Astrocyte (in vitro differentiated cells and primary cell): ENCODE measurements at regions not wholly inside any gene's neighbourhood (a gene's known extent, or its start where the extent isn't known, plus 50 kb on each side); places are given as distances from the start of the nearest gene placed in this dataset.

Experiments
- DNase-seq: peaks from one replicate; pipeline ENCODE4 v3.0.0-alpha.2; 2010; ENCODE audit warnings: low read depth
- FAIRE-seq: peaks from 2 replicates; lab custom pipeline; 2011; peaks lifted over from hg19 to GRCh38; lab: Jason Lieb, UNC
- H2AFZ ChIP-seq: 2 replicates; pipeline ENCODE4 v1.6.0; 2012; ENCODE audit warnings: low read depth, low read length, inconsistent platforms
- H3K27ac ChIP-seq: 2 replicates; pipeline ENCODE4 v1.5.1; 2011; ENCODE audit warnings: low read depth, low read length, inconsistent platforms
- H3K27me3 ChIP-seq: 2 replicates; pipeline ENCODE4 v1.6.0; 2011; ENCODE audit warnings: low read length, inconsistent platforms; ENCODE audit not compliant: insufficient read depth
- H3K36me3 ChIP-seq: 2 replicates; pipeline ENCODE4 v1.5.1; 2011; ENCODE audit warnings: low read length, inconsistent platforms; ENCODE audit not compliant: insufficient read depth
- H3K4me1 ChIP-seq: 2 replicates; pipeline ENCODE4 v1.5.1; 2011; ENCODE audit warnings: low read length, inconsistent platforms; ENCODE audit not compliant: insufficient read depth
- H3K4me2 ChIP-seq: 2 replicates; pipeline ENCODE4 v1.6.0; 2012; ENCODE audit warnings: low read length, inconsistent platforms
- H3K4me3 ChIP-seq: 2 replicates; pipeline ENCODE4 v1.5.1; 2011; ENCODE audit warnings: low read depth, mild to moderate bottlenecking, low read length, inconsistent platforms; ENCODE audit not compliant: insufficient read depth
- H3K79me2 ChIP-seq: 2 replicates; pipeline ENCODE4 v1.6.0; 2012; ENCODE audit warnings: mild to moderate bottlenecking, low read length, inconsistent platforms; ENCODE audit not compliant: insufficient read depth
- H3K9ac ChIP-seq: 2 replicates; pipeline ENCODE4 v1.6.0; 2012; ENCODE audit warnings: mild to moderate bottlenecking, low read length, inconsistent platforms
- H3K9me3 ChIP-seq: 2 replicates; pipeline ENCODE4 v1.5.1; 2012; ENCODE audit warnings: low read depth, mild to moderate bottlenecking, low read length, inconsistent platforms; ENCODE audit not compliant: insufficient read depth
- H4K20me1 ChIP-seq: 2 replicates; pipeline ENCODE4 v1.6.0; 2012; ENCODE audit warnings: low read length, inconsistent platforms; ENCODE audit not compliant: insufficient read depth
- H3K27ac Mint-ChIP-seq: one replicate; pipeline ENCODE4 v1.8.0; 2021; ENCODE audit warnings: mild to moderate bottlenecking, mixed read lengths; ENCODE audit not compliant: unreplicated experiment
- H3K27me3 Mint-ChIP-seq: one replicate; pipeline ENCODE4 v1.8.0; 2021; ENCODE audit warnings: low read depth, mixed read lengths; ENCODE audit not compliant: unreplicated experiment
- H3K36me3 Mint-ChIP-seq: one replicate; pipeline ENCODE4 v1.8.0; 2021; ENCODE audit warnings: low read depth, mixed read lengths; ENCODE audit not compliant: unreplicated experiment
- H3K4me1 Mint-ChIP-seq: one replicate; pipeline ENCODE4 v1.8.0; 2021; ENCODE audit warnings: low read depth, mixed read lengths; ENCODE audit not compliant: unreplicated experiment
- H3K4me3 Mint-ChIP-seq: one replicate; pipeline ENCODE4 v1.8.0; 2021; ENCODE audit warnings: mild to moderate bottlenecking, moderate library complexity, mixed read lengths; ENCODE audit not compliant: unreplicated experiment
- H3K9me3 Mint-ChIP-seq: one replicate; pipeline ENCODE4 v1.8.0; 2021; ENCODE audit warnings: mild to moderate bottlenecking, mixed read lengths; ENCODE audit not compliant: unreplicated experiment
- EZH2 ChIP-seq: IDR thresholded peaks from 2 replicates; pipeline ENCODE4 v1.6.1; 2012; ENCODE audit warnings: mild to moderate bottlenecking, low read length, inconsistent platforms; ENCODE audit not compliant: insufficient read depth
- TF ChIP-seq, protein P1 (sequence below): IDR thresholded peaks from 2 replicates; pipeline ENCODE4 v1.5.1; 2011; ENCODE audit warnings: low read depth, mild to moderate bottlenecking, inconsistent platforms, low read length, moderate library complexity; ENCODE audit not compliant: insufficient read depth

DNA sequence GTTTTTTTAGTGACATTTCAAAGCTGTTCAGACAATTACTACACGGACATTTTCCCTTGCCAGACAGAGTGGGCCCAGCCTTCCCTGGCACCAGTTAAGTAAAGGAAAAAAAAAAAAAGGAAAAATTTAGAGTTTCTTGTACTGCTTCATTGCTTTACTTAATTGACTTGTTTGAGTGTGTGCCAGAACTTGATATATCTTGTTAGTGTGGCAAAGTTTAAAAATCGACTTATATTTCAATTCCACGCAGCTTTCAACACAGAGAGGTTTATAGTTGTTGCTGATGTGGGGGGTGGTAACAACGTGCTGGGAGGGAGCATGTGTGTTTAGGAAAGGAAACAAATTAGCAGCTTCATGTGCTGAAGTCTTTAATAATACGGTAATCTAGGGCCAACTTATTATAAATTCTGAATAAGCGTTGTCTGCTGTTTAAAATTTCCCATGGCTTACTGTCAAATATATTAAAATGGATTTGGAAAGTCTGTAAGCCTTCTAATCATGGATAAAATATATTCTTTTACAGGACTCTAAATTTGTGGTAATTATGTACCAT is 1104.6 kb downstream of the SORCS3 start:
- no peak overlapping the region for H3K4me3 ChIP-seq
- H3K27me3 ChIP-seq, result no peaks in the 10 kb centered on the region
- H3K4me1 ChIP-seq, result no peaks in the 10 kb centered on the region
- H3K4me2 ChIP-seq, result no peak overlapping the region
- H3K4me1 Mint-ChIP-seq, result no peaks in the 10 kb centered on the region
- no peak overlapping the region for H3K27ac ChIP-seq
- no peak overlapping the region for H3K4me3 Mint-ChIP-seq
- H3K9me3 Mint-ChIP-seq, result no peaks in the 10 kb centered on the region
- H2AFZ ChIP-seq, result no peak overlapping the region
- peaks cover 2% of the 10 kb centered on the region for H3K9me3 ChIP-seq
- H3K36me3 ChIP-seq, result no peaks in the 10 kb centered on the region
- no peaks in the 10 kb centered on the region for H4K20me1 ChIP-seq
- DNase-seq (no peak), FAIRE-seq (no peak)
- H3K79me2 ChIP-seq, result no peaks in the 10 kb centered on the region
- H3K27me3 Mint-ChIP-seq, result no peaks in the 10 kb centered on the region
- TF ChIP-seq EZH2, result no peak
- TF ChIP-seq, protein P1, sequence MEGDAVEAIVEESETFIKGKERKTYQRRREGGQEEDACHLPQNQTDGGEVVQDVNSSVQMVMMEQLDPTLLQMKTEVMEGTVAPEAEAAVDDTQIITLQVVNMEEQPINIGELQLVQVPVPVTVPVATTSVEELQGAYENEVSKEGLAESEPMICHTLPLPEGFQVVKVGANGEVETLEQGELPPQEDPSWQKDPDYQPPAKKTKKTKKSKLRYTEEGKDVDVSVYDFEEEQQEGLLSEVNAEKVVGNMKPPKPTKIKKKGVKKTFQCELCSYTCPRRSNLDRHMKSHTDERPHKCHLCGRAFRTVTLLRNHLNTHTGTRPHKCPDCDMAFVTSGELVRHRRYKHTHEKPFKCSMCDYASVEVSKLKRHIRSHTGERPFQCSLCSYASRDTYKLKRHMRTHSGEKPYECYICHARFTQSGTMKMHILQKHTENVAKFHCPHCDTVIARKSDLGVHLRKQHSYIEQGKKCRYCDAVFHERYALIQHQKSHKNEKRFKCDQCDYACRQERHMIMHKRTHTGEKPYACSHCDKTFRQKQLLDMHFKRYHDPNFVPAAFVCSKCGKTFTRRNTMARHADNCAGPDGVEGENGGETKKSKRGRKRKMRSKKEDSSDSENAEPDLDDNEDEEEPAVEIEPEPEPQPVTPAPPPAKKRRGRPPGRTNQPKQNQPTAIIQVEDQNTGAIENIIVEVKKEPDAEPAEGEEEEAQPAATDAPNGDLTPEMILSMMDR, result no peak
- no peak overlapping the region for H3K9ac ChIP-seq
- no peaks in the 10 kb centered on the region for H3K36me3 Mint-ChIP-seq
- no peak overlapping the region for H3K27ac Mint-ChIP-seq

DNA sequence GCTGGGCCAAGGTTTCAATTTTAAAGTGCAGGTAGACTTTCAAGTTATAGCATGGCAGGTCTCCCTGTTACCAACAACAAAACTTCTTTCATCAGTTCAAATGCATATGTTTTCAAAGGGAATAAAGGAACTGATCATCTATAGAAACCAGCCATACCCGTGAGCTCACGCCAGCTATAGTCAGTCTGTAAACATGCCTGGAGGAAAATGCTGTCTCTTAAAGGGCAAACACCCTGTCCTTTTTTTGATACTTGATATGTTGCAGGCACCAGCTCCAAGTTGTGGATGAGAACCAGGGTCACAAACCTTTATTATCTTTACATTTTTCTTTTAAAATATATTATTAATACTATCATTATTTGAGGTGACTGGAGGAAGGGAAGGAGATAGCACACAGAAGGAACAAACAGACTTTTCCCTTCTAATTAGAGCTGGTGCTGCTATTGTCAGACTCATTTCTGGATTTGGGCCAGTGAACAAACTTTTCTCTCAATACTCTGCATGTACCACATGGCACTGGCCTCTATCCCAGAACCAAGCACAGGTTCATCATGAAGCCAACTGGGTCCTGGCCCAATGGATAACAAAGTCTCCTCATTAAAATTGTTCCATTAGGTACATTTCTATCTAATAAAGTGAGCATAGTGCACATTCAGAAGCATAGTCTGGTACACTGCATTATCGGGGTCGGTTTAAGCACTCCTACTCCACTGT is 1102.4 kb downstream of the SORCS3 start:
- no peak for TF ChIP-seq EZH2
- TF ChIP-seq, protein P1, result no peak
- H3K4me2 ChIP-seq, result no peak overlapping the region
- H3K4me1 ChIP-seq, result no peaks in the 10 kb centered on the region
- H3K27ac ChIP-seq, result no peak overlapping the region
- no peaks in the 10 kb centered on the region for H3K36me3 Mint-ChIP-seq
- no peaks in the 10 kb centered on the region for H3K9me3 Mint-ChIP-seq
- FAIRE-seq, result no peak
- H3K4me3 Mint-ChIP-seq, result no peak overlapping the region
- no peak for DNase-seq
- H3K36me3 ChIP-seq, result no peaks in the 10 kb centered on the region
- H3K4me3 ChIP-seq, result no peak overlapping the region
- H4K20me1 ChIP-seq, result no peaks in the 10 kb centered on the region
- H2AFZ ChIP-seq, result no peak overlapping the region
- no peak overlapping the region for H3K27ac Mint-ChIP-seq
- H3K79me2 ChIP-seq, result no peaks in the 10 kb centered on the region
- H3K9me3 ChIP-seq, result peaks cover 2% of the 10 kb centered on the region
- H3K27me3 Mint-ChIP-seq, result no peaks in the 10 kb centered on the region
- H3K9ac ChIP-seq, result no peak overlapping the region
- no peaks in the 10 kb centered on the region for H3K27me3 ChIP-seq
- H3K4me1 Mint-ChIP-seq, result no peaks in the 10 kb centered on the region

DNA sequence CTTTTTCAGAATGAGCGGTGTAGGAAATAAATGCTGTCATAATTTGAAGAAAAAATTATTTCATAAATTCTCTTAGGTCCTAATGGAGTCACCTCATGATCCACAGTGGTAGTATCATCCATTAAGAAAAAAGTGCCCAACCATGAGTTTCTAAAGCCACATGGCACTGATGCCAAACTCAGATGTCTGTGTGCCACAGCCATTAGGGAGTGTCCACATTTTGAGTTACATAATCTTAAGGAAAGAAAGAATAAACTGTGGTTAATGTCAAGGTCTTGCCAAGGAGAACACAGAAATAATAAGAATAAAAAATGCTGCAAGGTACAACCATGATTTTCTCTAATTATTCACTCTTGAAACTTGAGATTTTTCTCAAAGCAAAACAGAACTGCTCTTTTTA is 1101.8 kb downstream of the SORCS3 start:
- H3K27me3 ChIP-seq, result no peaks in the 10 kb centered on the region

More for the DNA sequence above, 1101.8 kb downstream of the SORCS3 start:
- Mint-ChIP-seq H3K27ac (no peak overlapping the region), H3K4me3 (no peak overlapping the region), H3K36me3 (no peaks in the 10 kb centered on the region), H3K27me3 (no peaks in the 10 kb centered on the region), H3K4me1 (no peaks in the 10 kb centered on the region), H3K9me3 (no peaks in the 10 kb centered on the region)
- H3K9me3 ChIP-seq, result peaks cover 2% of the 10 kb centered on the region
- no peak overlapping the region for H3K27ac ChIP-seq
- H3K4me1 ChIP-seq, result no peaks in the 10 kb centered on the region
- H2AFZ ChIP-seq, result no peak overlapping the region
- FAIRE-seq (no peak), DNase-seq (no peak)
- no peaks in the 10 kb centered on the region for H3K79me2 ChIP-seq
- TF ChIP-seq EZH2, result no peak
- TF ChIP-seq, protein P1, result no peak
- H3K9ac ChIP-seq, result no peak overlapping the region
- no peaks in the 10 kb centered on the region for H3K36me3 ChIP-seq
- H3K4me2 ChIP-seq, result no peak overlapping the region
- no peak overlapping the region for H3K4me3 ChIP-seq
- no peaks in the 10 kb centered on the region for H4K20me1 ChIP-seq
